ENCODE measurements at regions not wholly inside any gene's neighbourhood (a gene's known extent, or its start where the extent isn't known, plus 50 kb on each side); places are given as distances from the start of the nearest gene placed in this dataset.

DNA sequence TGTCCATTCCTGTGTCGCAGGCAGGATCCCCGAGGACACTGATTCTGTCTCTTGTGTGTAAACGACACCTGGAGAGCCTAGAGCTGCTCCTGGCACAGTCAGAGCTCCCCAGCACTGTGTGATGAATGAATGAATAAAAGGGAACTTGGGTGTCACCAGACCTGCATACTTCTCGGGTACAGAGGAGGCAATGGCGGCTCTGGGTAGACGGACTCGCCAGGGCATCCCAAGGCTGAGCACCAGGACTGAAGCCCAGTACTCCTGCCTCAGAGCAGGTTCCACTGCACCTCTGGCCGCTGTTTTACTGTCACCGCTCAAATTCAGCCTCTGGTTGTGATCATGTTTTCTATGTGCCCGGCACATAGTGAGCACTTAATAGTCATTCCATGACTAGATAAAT is 255.8 kb downstream of the GLRX3 start:
- intact Hi-C loops (cut with DNase I), result no loop called here
- H3K27me3 ChIP-seq, result no peaks in the 10 kb centered on the region
- H3K36me3 ChIP-seq, result no peaks in the 10 kb centered on the region
- no peaks in the 10 kb centered on the region for H3K4me1 ChIP-seq
- DNase-seq (no peak), ATAC-seq (no peak)
- WGBS, 2 donors, result 75 to 78% methylated on average over 10 of the region's 10 CpGs
- peaks cover 0 to 57% (median 15%) of the 10 kb centered on the region in 11 donors for H3K9me3 ChIP-seq
- no peak overlapping the region for H3K4me3 ChIP-seq
- TF ChIP-seq, protein P1, sequence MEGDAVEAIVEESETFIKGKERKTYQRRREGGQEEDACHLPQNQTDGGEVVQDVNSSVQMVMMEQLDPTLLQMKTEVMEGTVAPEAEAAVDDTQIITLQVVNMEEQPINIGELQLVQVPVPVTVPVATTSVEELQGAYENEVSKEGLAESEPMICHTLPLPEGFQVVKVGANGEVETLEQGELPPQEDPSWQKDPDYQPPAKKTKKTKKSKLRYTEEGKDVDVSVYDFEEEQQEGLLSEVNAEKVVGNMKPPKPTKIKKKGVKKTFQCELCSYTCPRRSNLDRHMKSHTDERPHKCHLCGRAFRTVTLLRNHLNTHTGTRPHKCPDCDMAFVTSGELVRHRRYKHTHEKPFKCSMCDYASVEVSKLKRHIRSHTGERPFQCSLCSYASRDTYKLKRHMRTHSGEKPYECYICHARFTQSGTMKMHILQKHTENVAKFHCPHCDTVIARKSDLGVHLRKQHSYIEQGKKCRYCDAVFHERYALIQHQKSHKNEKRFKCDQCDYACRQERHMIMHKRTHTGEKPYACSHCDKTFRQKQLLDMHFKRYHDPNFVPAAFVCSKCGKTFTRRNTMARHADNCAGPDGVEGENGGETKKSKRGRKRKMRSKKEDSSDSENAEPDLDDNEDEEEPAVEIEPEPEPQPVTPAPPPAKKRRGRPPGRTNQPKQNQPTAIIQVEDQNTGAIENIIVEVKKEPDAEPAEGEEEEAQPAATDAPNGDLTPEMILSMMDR (IDR thresholded peaks at IDR 0.05), result no peak
- no peak overlapping the region for H3K27ac ChIP-seq

GRCh38 chr10:130393342-130393741 is 257.2 kb downstream of the GLRX3 start:
- intact Hi-C loops (cut with DNase I), result no loop called here

DNA sequence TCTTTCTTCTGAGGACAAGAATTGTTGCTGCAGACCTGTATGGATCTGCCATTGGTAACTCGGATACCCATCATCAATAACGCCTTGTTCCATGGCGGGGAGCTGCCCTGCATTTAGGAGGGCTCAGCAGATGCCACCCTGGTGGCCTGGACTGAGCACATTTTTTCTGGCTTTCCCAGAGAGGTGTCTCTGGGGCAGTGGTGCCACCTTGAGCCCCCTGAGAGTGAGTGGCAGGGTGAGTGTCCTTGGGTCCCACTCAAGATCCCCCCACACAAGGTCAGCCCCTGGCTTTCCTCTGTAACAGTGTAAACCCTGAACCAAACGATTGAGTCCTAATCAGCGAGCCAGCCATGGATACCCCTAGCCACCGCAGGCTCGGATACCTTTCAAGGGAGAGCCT is 258.6 kb downstream of the GLRX3 start:
- WGBS, 2 donors, result 69 to 70% methylated on average over 7 of the region's 7 CpGs
- TF ChIP-seq, protein P1 (IDR thresholded peaks at IDR 0.05), result no peak
- Histone ChIP-seq H3K4me3 (no peak overlapping the region), H3K27me3 (no peaks in the 10 kb centered on the region), H3K4me1 (no peaks in the 10 kb centered on the region), H3K27ac (no peak overlapping the region), H3K9me3 (peaks cover 0 to 44% (median 17%) of the 10 kb centered on the region in 11 donors), H3K36me3 (no peaks in the 10 kb centered on the region)
- no peak for DNase-seq
- intact Hi-C loops (cut with DNase I), result no loop called here
- ATAC-seq, result no peak

More at GRCh38 chr10:130393342-130393741, 257.2 kb downstream of the GLRX3 start:
- Histone ChIP-seq H3K4me3 (no peak overlapping the region), H3K36me3 (no peaks in the 10 kb centered on the region), H3K27me3 (no peaks in the 10 kb centered on the region), H3K4me1 (no peaks in the 10 kb centered on the region), H3K9me3 (peaks cover 0 to 50% (median 17%) of the 10 kb centered on the region in 11 donors), H3K27ac (no peak overlapping the region)
- ATAC-seq, result no peak
- WGBS, 2 donors, result 81% methylated on average over 4 of the region's 4 CpGs
- TF ChIP-seq, protein P1 (IDR thresholded peaks at IDR 0.05), result no peak
- DNase-seq, result no peak

DNA sequence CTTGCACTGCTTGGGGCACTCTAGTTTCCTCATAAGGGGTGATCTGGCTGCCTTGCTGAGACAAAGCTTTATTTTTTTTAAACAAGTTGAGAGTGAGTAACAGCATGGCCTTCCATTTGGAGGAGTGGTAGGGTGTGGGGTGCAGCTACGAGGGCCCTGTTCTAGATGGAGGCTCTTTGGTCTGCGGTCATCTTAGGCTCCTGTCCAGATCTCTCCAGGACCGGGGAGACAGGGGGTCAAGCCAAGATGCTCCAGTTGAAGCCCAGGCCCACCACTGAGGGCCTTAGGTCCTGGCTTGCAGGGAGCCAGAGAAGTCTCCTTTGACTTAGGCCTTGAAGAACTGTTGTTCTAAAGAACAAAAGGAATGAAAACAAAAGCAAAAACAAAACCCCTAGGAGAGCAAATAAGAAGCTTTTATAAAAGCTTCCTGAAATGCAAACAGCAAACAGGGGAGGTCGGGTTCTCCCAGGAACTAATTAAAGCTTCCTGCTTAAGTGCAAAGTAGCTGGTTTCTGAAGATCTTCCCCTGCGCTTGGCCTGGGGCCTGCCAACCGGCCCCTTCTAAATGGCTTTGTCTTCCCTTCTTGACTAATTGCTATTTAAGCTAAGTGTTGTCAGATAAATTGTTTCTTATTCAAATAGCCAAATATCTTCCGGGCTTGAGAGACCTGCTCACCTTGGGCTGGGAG is 259.2 kb downstream of the GLRX3 start:
- H3K27me3 ChIP-seq, result no peaks in the 10 kb centered on the region
- no peaks in the 10 kb centered on the region for H3K36me3 ChIP-seq
- H3K4me3 ChIP-seq, result no peak overlapping the region
- ATAC-seq (no peak), DNase-seq (no peak)
- peaks cover 0 to 44% (median 17%) of the 10 kb centered on the region in 11 donors for H3K9me3 ChIP-seq
- H3K27ac ChIP-seq, result no peak overlapping the region
- TF ChIP-seq, protein P1 (IDR thresholded peaks at IDR 0.05), result no peak
- no peaks in the 10 kb centered on the region for H3K4me1 ChIP-seq
- intact Hi-C loops (cut with DNase I), result no loop called here
- 72 to 74% methylated on average over 7 of the region's 7 CpGs for WGBS, 2 donors
